ENCODE measurements at regions not wholly inside any gene's neighbourhood (a gene's known extent, or its start where the extent isn't known, plus 50 kb on each side); places are given as distances from the start of the nearest gene placed in this dataset.
"Not testable (repeated sequence)": the region's sequence is repeated elsewhere in the genome, so short reads cannot be mapped to it uniquely, and the experiment has no call there.

DNA sequence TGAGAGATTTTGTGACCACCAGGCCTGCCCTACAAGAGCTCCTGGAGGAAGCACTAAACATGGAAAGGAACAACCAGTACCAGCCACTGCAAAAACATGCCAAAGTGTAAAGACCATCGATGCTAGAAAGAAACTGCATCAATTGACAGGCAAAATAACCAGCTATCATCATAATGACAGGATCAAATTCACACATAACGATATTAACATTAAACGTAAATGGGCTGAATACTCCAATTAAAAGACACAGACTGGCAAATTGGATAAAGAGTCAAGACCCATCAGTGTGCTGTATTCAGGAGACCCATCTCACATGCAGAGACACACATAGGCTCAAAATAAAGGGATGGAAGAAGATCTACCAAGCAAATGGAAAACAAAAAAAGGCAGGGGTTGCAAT, 182.4 kb downstream of the PRELID2 start:
- DNase-seq: not testable (repeated sequence)

DNA sequence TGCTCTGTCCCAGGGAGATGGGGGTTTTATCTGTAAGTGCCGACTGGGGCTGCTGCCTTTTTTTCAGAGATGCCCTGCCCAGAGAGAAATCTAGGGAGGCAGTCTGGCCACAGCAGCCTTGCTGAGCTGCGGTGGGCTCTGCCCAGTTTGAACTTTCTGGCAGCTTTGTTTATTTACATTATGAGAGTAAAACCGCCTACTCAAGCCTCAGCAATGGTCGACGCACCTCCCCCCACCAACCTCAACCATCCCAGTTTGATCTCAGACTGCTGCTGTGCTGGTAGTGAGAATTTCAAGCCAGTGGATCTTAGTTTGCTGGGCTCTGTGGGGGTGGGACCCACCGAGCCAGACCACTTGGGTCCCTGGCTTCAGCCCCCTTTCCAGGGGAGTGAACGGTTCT, 188.0 kb downstream of the PRELID2 start:
- not testable (repeated sequence) for DNase-seq

DNA sequence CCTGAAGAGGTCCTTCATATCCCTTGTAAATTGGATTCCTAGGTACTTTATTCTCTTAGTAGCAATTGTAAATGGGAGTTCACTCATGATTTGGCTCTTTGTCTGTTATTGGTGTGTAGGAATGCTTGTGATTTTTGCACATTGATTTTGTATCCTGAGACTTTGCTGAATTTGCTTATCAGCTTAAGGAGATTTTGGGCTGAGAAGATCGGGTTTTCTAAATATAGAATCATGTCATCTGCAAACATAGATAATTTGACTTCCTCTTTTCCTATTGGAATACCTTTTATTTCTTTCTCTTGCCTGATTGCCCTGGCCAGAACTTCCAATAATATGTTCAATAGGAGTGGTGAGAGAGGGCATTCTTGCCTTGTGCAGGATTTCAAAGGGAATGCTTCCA, 191.9 kb downstream of the PRELID2 start:
- not testable (repeated sequence) for DNase-seq

DNA sequence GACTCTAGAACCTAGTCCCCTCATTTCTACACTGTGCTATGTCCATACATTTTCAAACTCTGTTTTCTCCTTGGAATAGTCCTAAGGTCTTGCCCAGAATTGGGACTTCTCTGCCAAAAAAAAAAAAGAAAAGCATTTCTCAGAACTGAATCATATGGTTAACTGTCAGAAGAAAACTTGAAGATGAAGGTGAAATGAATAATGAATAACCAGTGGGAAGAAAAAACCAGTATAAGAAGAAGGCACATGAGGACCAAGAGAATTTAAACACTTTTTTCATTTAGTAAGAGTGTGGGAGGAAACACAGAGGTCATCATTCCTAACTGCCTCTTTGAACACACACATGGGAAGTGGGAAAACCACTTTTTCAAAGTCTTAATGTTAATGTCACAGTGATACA, 197.7 kb downstream of the PRELID2 start:
- no peak for DNase-seq

DNA sequence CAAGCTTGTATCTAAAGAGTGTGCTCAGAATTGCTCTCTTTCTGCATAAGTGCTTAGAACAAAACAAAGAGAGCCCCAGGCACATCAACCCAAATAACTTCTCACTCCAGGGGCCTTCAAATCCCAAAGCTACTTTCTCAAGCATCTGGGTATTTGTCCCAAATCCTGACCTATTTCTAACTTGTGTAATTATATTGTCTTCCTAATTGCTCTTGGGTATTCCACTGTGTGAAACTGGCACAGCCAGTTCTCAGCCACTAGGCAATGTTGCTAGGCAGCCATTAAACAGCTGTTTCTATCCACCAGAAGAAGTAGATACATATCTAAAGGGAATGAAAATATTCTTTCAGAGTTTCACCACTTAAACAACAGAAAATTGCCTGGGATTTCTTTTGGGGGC, 198.8 kb downstream of the PRELID2 start:
- DNase-seq: no peak

DNA sequence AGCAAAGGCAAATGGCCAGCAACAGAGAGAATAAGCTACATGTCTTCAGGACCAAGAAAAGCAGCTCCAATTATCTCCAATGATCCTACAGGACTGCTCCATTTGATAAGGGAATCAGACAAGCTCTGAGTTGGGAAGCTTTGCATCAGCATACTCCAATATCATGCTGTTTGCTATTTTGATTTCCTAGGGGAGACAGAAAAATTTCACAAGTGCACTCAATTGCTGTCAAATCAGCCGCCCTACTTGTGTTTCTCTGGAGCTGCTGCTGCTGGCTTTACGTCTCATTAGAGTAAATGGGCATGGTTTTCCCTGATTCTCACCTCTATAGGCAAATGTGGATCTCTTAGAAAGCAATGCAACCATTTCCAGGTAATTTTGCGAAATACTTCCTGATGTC, 201.7 kb downstream of the PRELID2 start:
- no peak for DNase-seq

DNA sequence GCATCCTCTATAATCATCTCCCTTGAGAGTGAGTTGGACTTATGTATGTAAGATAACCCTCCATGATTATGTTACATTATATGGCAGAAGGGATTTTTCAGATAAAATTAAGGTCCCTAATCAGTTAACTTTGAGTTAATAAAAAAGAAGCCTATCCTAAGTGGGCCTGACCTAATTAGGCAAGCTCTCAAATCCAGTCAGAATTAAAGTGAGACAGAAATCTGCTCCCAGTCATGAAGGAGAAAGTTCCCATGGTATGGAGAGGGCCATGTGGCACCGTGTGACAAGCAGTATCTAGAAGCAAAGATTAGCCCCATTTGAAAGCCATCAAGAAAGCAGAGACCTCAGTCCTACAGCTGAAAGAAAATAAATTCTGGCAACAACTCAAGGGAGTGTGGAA, 202.4 kb downstream of the PRELID2 start:
- DNase-seq: no peak

DNA sequence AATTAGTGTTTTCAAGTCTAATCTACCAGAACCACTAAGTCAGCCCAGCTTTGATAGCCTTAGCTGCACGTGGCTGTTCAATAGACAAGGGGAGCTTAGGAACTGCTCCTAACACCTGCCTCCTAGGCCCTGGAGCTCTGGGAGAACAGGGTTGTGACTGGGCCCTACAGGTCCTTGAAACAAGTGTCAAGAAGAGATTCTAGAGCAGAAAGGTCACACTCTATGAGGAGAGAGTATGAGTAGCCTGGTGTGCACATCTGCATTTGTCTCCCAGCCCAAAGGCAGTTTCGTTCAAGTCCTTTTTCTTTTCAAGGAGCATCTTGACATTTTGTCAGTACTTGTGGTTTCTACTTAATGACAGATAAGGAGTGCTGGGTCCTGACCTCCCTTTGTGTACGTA, 206.1 kb downstream of the PRELID2 start:
- no peak for DNase-seq

DNA sequence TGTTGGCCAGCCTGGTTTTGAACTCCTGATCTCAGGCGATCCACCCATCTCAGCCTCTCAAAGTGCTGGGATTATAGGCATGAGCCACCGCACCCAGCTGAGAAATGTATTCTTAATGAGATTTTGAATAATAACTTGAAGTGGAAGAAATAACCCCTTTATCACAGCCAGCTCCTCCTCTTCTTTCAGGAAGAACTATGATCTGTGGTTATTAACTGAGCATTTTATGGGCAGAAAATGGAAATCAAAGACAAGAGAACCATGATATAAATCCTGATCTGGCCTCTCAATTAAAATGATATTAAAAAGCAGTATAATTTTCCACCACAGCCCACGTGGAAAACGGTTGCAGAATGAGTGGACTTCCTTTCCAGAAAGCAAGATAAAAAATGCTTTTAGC, 206.6 kb downstream of the PRELID2 start:
- no peak for DNase-seq

DNA sequence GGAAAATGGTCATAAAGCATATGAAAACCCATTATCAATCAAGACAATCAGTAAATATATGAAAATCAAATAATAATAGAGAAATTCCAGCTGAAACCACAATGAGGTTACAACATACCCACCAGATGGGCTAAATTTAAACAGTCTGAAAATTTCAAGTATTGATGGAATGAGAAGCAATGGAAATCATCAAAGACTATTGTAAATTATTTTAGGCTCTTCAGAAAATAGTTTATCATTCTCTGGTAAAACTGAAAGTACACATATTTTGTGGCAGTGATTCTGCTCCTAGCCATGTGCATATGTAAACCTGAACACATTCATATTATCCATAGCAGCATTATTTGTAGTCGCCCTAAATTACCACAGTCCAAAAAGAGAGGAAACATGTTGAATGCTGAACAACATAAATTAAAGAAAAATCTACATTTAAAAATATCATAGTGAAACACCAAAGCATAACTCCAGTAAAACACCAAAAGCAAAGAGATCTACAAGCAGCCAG, 215.3 kb downstream of the PRELID2 start:
- DNase-seq: no peak

DNA sequence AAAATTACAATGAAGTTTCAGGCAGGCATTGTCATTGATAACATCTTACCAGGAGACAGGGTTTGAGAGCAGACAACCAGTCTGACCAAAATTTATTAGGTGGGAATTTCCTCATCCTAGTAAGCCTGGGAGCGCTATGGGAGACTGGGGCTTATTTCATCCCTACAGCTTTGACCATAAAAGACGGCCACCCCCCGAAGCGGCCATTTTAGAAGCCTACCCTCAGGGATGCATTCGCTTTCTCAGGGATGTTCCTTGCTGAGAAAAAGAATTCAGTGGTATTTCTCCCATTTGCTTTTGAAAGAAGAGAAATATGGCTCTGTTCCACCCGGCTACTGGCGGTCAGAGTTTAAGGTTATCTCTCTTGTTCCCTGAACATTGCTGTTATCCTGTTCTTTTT, 218.4 kb downstream of the PRELID2 start:
- not testable (repeated sequence) for DNase-seq

DNA sequence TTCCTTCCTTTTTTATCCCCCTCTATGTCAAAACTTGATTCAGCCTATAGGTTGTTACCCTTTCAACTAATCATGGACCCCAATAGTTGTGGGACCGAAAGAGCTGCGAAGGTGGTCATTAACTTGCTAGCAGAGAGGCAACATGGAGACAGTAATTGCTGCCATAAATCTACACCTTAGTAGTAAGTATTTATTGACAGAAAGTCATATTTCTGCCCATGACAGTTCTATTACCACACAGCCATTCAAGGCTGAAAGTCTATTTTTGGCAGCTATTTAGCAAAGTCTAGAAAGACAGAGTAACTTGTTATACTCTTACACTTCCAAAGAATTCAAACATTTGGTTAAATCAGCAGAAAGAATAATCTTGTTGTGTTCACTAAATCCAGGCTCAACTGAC, 236.2 kb downstream of the PRELID2 start:
- DNase-seq: no peak

DNA sequence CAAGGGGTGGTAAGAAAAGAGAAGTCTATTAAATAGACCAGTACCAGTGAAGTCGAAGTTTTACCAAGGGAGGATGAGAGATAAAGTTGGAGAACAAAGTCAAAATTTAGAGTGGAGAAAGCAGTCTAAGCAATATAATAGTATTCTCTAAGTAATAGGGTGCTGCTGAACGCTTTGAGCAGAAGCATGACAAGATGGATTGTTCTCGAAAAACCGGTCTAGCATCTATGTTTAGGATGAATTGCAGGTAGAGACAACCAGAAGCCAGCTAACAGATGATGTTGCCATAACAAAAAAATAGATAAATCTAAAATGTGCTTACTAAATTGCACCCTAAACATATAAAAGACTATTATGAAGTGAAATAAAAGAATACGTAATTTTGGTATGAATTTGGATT, 237.0 kb downstream of the PRELID2 start:
- DNase-seq: no peak

DNA sequence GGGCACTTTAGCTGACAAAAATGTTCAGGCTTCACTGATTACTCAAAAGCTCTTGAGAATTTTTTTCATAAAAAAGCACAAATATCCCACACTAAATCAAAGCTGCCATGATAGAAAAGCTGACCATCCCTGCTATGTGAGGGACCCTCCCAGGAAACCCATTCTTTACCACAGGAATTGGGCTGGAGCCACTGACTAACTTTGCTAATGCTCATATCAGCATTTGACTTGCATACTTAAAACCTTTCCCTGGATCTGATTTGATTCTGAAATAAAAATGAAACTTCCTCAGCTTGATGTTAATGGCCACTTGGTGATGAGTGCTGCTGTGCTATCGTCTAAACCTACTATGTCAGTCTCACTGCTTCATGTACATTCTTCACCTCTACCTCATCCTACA, 243.6 kb downstream of the PRELID2 start:
- no peak for DNase-seq

DNA sequence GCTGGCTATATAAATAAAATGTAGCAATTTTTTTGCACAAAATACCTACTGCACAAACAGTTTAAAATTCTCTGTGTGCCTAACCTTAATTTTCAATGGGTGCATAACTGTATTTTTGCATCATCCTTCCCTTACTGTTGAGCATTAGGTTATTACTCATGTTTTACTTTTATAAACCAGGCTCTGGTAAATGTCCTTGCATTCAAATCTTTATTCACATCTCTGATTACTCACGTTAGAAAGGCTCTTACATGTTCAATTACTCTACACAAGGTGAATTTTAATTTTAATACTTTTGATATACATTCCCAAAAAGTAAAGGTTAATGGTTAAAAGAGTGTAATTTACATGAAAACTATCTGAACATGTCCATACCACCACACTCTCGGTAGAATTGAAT, 246.1 kb downstream of the PRELID2 start:
- DNase-seq: no peak

DNA sequence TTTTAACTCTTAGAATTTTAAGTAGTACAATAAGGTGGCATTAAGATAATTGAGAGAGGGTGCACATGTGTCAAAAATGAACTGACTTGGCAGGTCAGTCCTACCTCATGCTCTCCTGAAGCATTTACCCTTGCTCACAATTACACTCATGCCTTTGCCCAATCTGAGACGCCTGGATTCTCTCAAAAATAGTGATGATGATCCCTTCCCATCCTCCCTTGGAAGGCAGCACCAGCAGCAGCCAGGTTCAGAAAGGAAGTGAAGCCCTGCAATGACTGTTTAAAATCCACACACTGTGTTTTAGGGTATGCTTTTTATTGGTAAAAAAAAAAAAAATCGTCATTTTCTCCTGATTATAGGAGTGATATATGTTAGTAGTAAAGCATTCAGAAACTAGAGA, 246.6 kb downstream of the PRELID2 start:
- DNase-seq: no peak

DNA sequence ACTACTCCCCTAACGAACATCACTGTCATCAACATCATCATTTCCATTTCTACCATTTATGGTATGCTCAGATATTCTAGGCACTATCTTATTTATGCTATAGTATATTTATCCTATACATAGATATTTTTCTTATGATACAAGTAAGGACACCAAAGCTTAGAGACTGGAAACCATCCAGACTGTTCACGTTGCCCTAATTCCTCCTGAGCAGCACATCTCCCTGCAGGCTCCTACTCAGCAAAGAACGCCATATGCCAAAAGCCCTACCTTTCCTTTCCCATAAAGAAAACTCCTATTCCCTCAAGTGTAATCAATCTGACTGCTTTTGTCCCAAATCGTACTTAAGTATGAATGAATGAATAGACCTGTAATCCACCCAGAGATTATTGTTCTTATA, 247.0 kb downstream of the PRELID2 start:
- no peak for DNase-seq

DNA sequence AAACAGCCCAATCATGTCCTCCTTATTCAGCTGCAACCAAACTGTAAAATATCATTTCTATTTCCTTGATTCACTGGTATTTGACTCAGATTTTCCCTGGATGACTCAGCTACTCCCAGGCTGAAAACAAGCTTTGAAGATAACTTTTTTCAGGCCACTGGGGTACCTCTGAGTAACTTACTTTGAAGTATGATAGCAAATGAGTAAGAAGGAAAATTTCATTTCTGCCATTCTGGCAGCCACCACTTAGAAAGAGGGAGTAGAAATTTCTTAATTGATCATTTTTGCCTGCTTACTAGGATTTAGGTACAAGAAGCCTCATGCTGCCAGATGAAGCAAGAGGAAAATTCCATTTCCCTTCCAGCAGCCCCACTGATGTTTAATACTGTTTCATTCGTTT, 247.4 kb downstream of the PRELID2 start:
- DNase-seq: no peak

DNA sequence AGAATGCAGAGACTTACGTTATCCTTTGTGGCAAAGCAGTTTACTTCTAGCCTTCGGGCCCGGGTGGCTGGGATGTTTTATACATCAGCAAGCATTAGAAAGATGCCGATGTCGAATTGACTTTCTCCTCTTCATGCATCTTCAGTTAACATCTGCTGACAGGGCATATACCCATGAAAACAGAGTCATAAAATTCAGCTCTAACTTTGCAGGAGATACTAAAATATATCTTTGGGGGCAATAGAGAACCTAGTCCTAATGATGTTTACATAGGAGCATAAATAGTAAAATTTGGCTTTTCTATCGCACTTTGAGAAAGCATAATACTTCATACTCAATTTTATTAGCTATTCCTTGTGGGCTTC, 247.9 kb downstream of the PRELID2 start:
- DNase-seq: no peak

DNA sequence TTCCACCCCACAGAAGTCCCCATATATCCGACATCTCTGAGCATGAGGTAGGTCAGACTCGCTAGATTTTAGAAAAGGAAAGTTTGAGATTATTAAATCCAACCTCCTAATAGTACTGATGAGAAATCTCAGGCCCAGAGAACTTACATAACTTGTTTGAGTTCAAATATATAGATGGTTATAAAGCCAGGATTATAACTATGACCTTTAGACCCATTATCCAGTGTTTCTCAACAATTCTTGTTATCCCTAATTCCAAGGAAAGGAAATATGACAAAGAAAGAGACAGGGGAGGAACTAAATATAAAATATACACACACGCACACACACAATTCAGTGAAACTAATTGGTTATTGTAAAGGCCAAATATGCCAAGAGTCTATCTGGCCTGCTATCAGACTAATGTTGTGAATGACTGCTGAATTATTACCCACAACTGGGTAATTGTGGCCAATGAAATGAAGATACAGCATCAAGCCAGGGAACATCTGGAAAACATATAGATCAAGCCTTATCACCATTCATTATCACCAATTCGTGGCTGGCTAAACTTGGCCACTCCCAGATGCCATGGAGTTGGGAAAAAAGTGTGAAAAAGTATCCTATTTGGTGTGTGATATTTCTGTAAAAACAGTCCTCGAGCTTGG, 248.4 kb downstream of the PRELID2 start:
- no peak for DNase-seq

DNA sequence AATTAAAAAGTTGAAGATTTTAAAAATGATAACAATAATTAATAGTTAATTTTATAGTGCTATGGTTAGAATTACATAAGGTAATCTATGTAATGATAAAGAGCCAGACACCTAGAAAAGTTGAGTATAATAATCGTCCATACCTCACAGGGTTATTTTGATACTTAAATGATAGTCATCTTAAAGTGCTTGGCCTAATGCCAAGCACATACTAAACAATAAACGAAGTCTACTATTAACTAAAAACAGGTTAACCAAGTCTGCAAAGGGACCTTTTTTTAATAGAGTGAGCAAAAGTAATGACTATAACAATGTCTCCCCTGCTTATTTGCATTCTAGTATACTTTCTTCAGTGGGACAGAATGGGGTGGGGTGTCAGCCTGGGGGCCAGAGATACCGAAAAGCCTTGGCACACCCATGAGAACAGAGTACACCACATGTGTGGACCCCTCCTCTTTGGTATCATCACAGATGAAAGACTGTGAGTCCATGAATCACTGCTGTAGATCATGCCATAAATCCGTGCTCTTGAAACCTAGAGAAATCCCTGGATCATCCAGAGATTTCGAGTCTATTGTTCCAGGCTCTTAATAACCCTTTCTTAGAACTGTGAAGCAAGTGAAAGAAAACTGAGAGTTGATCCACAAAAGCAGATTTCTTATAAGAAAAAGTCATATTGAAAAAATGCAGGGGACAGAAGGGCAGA, 249.5 kb downstream of the PRELID2 start:
- DNase-seq: no peak

DNA sequence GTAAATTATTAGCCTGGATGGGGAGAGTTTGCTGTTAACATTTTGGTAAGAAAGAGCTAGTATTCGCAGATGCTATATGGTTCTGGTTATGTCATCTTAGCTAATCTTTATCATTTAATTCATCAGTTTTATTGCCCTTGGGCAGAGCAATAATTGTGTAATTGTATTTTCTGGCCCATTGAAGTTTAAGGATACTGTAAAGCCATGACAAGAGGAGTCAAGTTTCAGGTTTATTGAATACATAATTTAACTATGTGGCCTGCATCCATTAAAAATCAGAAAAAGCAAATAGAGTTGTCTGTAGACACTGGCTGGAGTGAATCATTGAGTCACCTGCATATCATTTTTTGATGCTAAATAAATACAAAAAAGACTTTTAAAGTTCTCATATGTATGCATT, 255.8 kb downstream of the PRELID2 start:
- DNase-seq: no peak

DNA sequence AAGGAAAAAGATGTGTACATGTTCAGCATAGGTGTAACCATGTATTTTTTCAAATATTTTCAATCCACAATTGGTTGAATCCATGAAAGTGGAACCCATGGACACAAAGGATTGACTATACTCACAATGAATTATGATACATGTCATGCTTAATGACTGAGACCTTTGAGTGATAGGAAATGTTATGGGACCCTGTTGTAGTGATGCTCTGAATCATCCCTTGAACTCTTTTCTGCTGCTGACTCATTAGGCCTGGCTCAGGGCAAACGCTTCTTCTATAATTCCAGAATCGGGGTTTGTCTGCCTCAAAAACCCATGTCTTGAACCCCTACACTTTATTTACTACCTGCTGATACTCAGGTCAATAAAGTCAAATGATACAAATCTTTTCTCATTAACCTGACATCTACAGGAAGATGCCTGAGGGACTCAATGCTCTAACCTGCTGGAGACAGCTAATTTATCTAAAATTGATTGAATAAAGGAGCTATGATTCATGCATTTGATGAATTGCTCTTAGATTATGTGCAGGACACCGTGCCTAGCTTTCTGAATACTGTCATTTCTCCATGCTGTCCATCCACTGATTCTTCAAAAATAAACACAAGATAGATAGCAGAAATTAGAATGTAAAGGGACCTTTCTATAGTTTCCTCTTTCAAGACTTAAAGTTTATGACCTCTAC, 260.1 kb downstream of the PRELID2 start:
- no peak for DNase-seq

DNA sequence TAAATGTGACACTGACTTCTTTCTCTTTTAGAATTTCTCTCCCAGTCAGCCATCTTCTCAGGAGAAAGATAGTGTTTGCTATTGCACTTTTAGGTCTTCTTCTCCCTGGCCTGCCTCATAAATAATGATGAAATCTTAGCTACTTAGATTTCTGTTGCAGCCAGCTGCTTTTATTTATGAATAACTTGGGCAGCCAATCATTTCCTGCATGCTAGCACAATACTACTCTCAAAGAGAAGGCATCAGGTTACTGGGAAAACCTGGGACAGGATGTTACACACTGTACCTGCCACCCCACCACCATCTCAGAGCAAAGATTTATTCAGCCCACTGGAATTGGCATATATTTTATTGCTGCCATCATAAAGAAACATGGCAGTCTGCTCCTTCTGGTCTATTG, 266.6 kb downstream of the PRELID2 start:
- no peak for DNase-seq

All from CD4-positive, alpha-beta T cell treated with Interleukin-12 subunit alpha and Interleukin-12 subunit beta, for 1 hour (primary cell).